H9 (cell line): ENCODE measurements at regions not wholly inside any gene's neighbourhood (a gene's known extent, or its start where the extent isn't known, plus 50 kb on each side); places are given as distances from the start of the nearest gene placed in this dataset.

Experiments used
- DNase-seq: peaks from one replicate; pipeline ENCODE4 v3.0.0-alpha.2; 2017
- H2AFZ ChIP-seq: one replicate; pipeline ENCODE4 v1.6.1; 2013; ENCODE audit warnings: mild to moderate bottlenecking, low read length, control low read depth, moderate library complexity
- H2AK5ac ChIP-seq: 2 replicates; pipeline ENCODE4 v1.6.1; 2013; ENCODE audit warnings: low read length, control low read depth, mixed read lengths; ENCODE audit not compliant: insufficient read length
- H2BK120ac ChIP-seq: one replicate; pipeline ENCODE4 v1.6.1; 2013; ENCODE audit warnings: low read depth, mild to moderate bottlenecking, low read length, control low read depth, inconsistent platforms; ENCODE audit not compliant: poor library complexity, severe bottlenecking
- H2BK12ac ChIP-seq: 2 replicates; pipeline ENCODE4 v1.6.1; 2013; ENCODE audit warnings: low read length, control low read depth, mixed read lengths, low read depth; ENCODE audit not compliant: insufficient read length
- H2BK15ac ChIP-seq: 2 replicates; pipeline ENCODE4 v1.6.1; 2013; ENCODE audit warnings: low read depth, low read length, control low read depth
- H2BK20ac ChIP-seq: one replicate; pipeline ENCODE4 v1.6.1; 2013; ENCODE audit warnings: low read depth, mild to moderate bottlenecking, low read length, control low read depth, inconsistent platforms; ENCODE audit not compliant: poor library complexity, severe bottlenecking
- H2BK5ac ChIP-seq: 2 replicates; pipeline ENCODE4 v1.6.1; 2013; ENCODE audit warnings: low read length, control low read depth, mixed read lengths; ENCODE audit not compliant: insufficient read length
- H3K14ac ChIP-seq: 2 replicates; pipeline ENCODE4 v1.6.1; 2013; ENCODE audit warnings: low read length, control low read depth; ENCODE audit not compliant: insufficient read depth
- H3K18ac ChIP-seq: 2 replicates; pipeline ENCODE4 v1.6.1; 2013; ENCODE audit warnings: low read depth, mild to moderate bottlenecking, mixed read lengths, low read length, control low read depth; ENCODE audit not compliant: insufficient read length
- H3K23ac ChIP-seq: 2 replicates; pipeline ENCODE4 v1.6.1; 2013; ENCODE audit warnings: low read length, control low read depth, mixed read lengths, low read depth; ENCODE audit not compliant: insufficient read length
- H3K23me2 ChIP-seq: 2 replicates; pipeline ENCODE4 v1.6.1; 2013; ENCODE audit warnings: low read depth, mild to moderate bottlenecking, mixed read lengths, low read length, control low read depth; ENCODE audit not compliant: insufficient read length, poor library complexity, severe bottlenecking
- H3K27ac ChIP-seq: 2 replicates; pipeline ENCODE4 v1.5.1; 2013; ENCODE audit warnings: low read length, control low read depth, mixed read lengths, low read depth; ENCODE audit not compliant: insufficient read length
- H3K27me3 ChIP-seq: 2 replicates; pipeline ENCODE4 v1.6.1; 2013; ENCODE audit warnings: low read length, control low read depth, inconsistent platforms; ENCODE audit not compliant: insufficient read depth
- H3K4ac ChIP-seq: 2 replicates; pipeline ENCODE4 v1.6.1; 2013; ENCODE audit warnings: low read depth, mild to moderate bottlenecking, control low read depth, inconsistent platforms, low read length, moderate library complexity
- H3K4me1 ChIP-seq: 2 replicates; pipeline ENCODE4 v1.6.1; 2013; ENCODE audit warnings: low read length, control low read depth, inconsistent platforms; ENCODE audit not compliant: insufficient read depth
- H3K4me2 ChIP-seq: 2 replicates; pipeline ENCODE4 v1.6.1; 2013; ENCODE audit warnings: low read length, control low read depth, mixed read lengths; ENCODE audit not compliant: insufficient read length, insufficient read depth
- H3K56ac ChIP-seq: 2 replicates; pipeline ENCODE4 v1.6.1; 2013; ENCODE audit warnings: low read depth, mild to moderate bottlenecking, mixed read lengths, low read length, control low read depth; ENCODE audit not compliant: insufficient read length
- H3K79me1 ChIP-seq: 2 replicates; pipeline ENCODE4 v1.6.1; 2013; ENCODE audit warnings: low read depth, mild to moderate bottlenecking, moderate library complexity, low read length, control low read depth, inconsistent platforms; ENCODE audit not compliant: insufficient read depth, poor library complexity, severe bottlenecking
- H3K79me2 ChIP-seq: 2 replicates; pipeline ENCODE4 v1.6.1; 2013; ENCODE audit warnings: low read length, control low read depth, inconsistent platforms; ENCODE audit not compliant: insufficient read depth
- H3K9ac ChIP-seq: 2 replicates; pipeline ENCODE4 v1.6.1; 2013; ENCODE audit warnings: low read length, control low read depth, mixed read lengths; ENCODE audit not compliant: insufficient read length; ENCODE audit errors: extremely low read depth
- H3K9me3 ChIP-seq: one replicate; pipeline ENCODE4 v1.6.1; 2013; ENCODE audit warnings: low read depth, low read length, inconsistent platforms; ENCODE audit not compliant: control insufficient read depth
- H3T11ph ChIP-seq: one replicate; pipeline ENCODE4 v1.6.1; 2013; ENCODE audit warnings: mild to moderate bottlenecking, low read length, control low read depth, inconsistent platforms
- H4K20me1 ChIP-seq: one replicate; pipeline ENCODE4 v1.6.1; 2013; ENCODE audit not compliant: control insufficient read depth, insufficient read length, insufficient read depth
- H4K5ac ChIP-seq: 2 replicates; pipeline ENCODE4 v1.6.1; 2013; ENCODE audit warnings: low read depth, mild to moderate bottlenecking, mixed read lengths, low read length, control low read depth; ENCODE audit not compliant: insufficient read length
- H4K8ac ChIP-seq: replicated peaks from 2 replicates; pipeline ENCODE4 v1.6.1; 2013; ENCODE audit warnings: low read length, control low read depth, mixed read lengths, low read depth; ENCODE audit not compliant: insufficient read length
- H4K91ac ChIP-seq: 2 replicates; pipeline ENCODE4 v1.6.1; 2013; ENCODE audit warnings: low read depth, mild to moderate bottlenecking, moderate library complexity, mixed read lengths, low read length, control low read depth; ENCODE audit not compliant: insufficient read length
- H3K27ac Mint-ChIP-seq, 3 experiments: 2 replicates in 2 of 3; 3 replicates in 1 of 3; pipeline ENCODE4 v1.8.0; 2020 to 2021; ENCODE audit warnings: mixed read lengths in 3 of 3, mild to moderate bottlenecking in 1 of 3, moderate library complexity in 1 of 3
- H3K27me3 Mint-ChIP-seq: 2 replicates; pipeline ENCODE4 v1.8.0; 2021; ENCODE audit warnings: low read depth, mild to moderate bottlenecking, moderate library complexity, mixed read lengths
- H3K36me3 Mint-ChIP-seq, 3 experiments: 2 replicates in 2 of 3; 3 replicates in 1 of 3; pipeline ENCODE4 v1.8.0; 2020 to 2021; ENCODE audit warnings: low read depth in 3 of 3, mixed read lengths in 3 of 3; ENCODE audit not compliant: insufficient read depth in 1 of 3
- H3K4me1 Mint-ChIP-seq, 2 experiments: 2 replicates each; pipeline ENCODE4 v1.8.0; 2020; ENCODE audit warnings: mixed read lengths in 2 of 2
- H3K4me3 Mint-ChIP-seq, 2 experiments: 2 replicates in 1 of 2; 3 replicates in 1 of 2; pipeline ENCODE4 v1.8.0; 2020 to 2021; ENCODE audit warnings: mild to moderate bottlenecking in 2 of 2, mixed read lengths in 2 of 2, moderate library complexity in 1 of 2
- H3K9me3 Mint-ChIP-seq, 2 experiments: 2 replicates in 1 of 2; 3 replicates in 1 of 2; pipeline ENCODE4 v1.8.0; 2020; ENCODE audit warnings: mild to moderate bottlenecking in 2 of 2, mixed read lengths in 2 of 2, moderate library complexity in 1 of 2
- WGBS: extraction: QIAGEN DNeasy Blood & Tissue Kit; methylation state at CpG from one replicate; pipeline ENCODE4 v1.1.7; 2013; ENCODE audit warnings: missing lambda C conversion rate, low lambda C conversion rate, mixed read lengths; ENCODE audit not compliant: insufficient read length; ENCODE audit errors: extremely low coverage; 5-methylcytosine and 5-hydroxymethylcytosine counted together
- TF ChIP-seq, protein P1 (sequence below): fragments of 200-600 bp; sonication (generic); conservative IDR thresholded peaks from 3 replicates; pipeline ENCODE4 v1.8.0; 2021; ENCODE audit warnings: antibody characterized with exemption, mild to moderate bottlenecking

DNA sequence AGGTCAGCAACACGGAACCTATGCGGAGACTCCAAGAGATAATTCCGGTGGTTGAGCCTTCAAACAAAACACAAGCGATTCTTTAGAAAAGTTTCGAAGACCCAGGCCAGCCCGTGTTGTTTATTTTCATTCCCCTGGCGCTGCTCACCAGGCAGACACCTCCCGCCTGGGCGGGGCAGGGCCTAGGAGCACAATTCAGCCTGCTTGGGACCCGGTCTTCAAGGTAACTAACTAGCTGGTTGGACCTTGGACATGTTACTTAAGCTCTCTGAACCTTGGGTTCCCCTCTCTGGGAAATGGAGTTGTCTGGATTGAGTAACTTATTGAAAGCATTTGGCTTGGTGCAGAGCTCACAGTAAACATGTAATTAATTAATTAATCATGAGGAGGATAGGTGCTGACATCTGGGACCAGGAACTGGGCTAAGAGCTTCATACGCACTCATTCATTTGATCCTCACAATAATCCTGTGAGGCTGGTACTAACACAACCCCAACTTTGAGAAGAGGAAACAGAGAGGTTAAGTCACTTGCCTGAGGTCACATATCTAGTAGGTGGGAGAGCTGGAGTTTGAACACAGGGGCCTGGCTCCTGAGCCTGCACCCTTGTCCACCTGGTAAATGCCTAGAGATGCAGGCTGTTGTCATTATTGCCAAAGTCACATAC lies 125.3 kb upstream of the SMURF2 start:
- Histone ChIP-seq H3K14ac (no peak overlapping the region), H2AFZ (no peak overlapping the region), H3K4me2 (no peak overlapping the region), H3K9ac (no peak overlapping the region), H3K27ac (no peak overlapping the region), H2BK120ac (no peak overlapping the region), H2BK20ac (no peak overlapping the region), H2BK5ac (no peak overlapping the region), H3K9me3 (no peaks in the 10 kb centered on the region), H2AK5ac (no peak overlapping the region), H3K4ac (no peak overlapping the region), H3K79me2 (no peaks in the 10 kb centered on the region), H3T11ph (no peak overlapping the region), H4K20me1 (peaks cover 3% of the 10 kb centered on the region), H4K91ac (no peak overlapping the region), H4K8ac (no peak overlapping the region), H3K56ac (no peak overlapping the region), H4K5ac (no peak overlapping the region), H3K23me2 (no peaks in the 10 kb centered on the region), H2BK12ac (no peak overlapping the region), H3K23ac (no peak overlapping the region), H2BK15ac (no peak overlapping the region), H3K18ac (no peak overlapping the region), H3K27me3 (no peaks in the 10 kb centered on the region), H3K4me1 (no peaks in the 10 kb centered on the region), H3K79me1 (no peaks in the 10 kb centered on the region)
- Mint-ChIP-seq H3K36me3 (peaks cover 0 to 10% (median 5%) of the 10 kb centered on the region in 3 experiments; a peak in 4 of 7 replicates), H3K4me3 (no peak overlapping the region), H3K27ac (peak overlapping the region in 1 of 3 experiments; percentile 16; a peak in 1 of 7 replicates), H3K9me3 (no peaks in the 10 kb centered on the region), H3K27me3 (peaks cover 7% of the 10 kb centered on the region), H3K4me1 (peaks cover 3 to 4% of the 10 kb centered on the region in 2 experiments)
- TF ChIP-seq, protein P1, sequence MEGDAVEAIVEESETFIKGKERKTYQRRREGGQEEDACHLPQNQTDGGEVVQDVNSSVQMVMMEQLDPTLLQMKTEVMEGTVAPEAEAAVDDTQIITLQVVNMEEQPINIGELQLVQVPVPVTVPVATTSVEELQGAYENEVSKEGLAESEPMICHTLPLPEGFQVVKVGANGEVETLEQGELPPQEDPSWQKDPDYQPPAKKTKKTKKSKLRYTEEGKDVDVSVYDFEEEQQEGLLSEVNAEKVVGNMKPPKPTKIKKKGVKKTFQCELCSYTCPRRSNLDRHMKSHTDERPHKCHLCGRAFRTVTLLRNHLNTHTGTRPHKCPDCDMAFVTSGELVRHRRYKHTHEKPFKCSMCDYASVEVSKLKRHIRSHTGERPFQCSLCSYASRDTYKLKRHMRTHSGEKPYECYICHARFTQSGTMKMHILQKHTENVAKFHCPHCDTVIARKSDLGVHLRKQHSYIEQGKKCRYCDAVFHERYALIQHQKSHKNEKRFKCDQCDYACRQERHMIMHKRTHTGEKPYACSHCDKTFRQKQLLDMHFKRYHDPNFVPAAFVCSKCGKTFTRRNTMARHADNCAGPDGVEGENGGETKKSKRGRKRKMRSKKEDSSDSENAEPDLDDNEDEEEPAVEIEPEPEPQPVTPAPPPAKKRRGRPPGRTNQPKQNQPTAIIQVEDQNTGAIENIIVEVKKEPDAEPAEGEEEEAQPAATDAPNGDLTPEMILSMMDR = no peak
- DNase-seq = no peak
- WGBS = no CpG with 5 or more reads among the region's 11 CpGs
